A549 (cell line): ENCODE measurements at regions not wholly inside any gene's neighbourhood (a gene's known extent, or its start where the extent isn't known, plus 50 kb on each side); places are given as distances from the start of the nearest gene placed in this dataset.

Experiments
- ATAC-seq, 2 experiments: fragments of 200-7000 bp in 1 of 2; fragments of >200 bp in 1 of 2; cut with Nextera tagmentation in 1 of 2; cut with Tn5 transposase in 1 of 2; 3 replicates each; pipeline versions ENCODE4 v1.8.0 to v1.9.1; 2018 to 2020; ENCODE audit warnings: mild to moderate bottlenecking in 1 of 2, moderate library complexity in 1 of 2
- CTCF ChIA-PET: fragments of 300-600 bp; sonication (Branson Sonifier 250); formaldehyde crosslinking; extraction: SDS; loops from one replicate; lab custom pipeline; 2021; ENCODE audit warnings: antibody characterized with exemption, inconsistent platforms; lab: Yijun Ruan, JAX
- POLR2A ChIA-PET: fragments of 350-600 bp; formaldehyde crosslinking; extraction: SDS; loops from one replicate; lab custom pipeline; 2021; ENCODE audit warnings: antibody characterized with exemption, inconsistent platforms; lab: Yijun Ruan, JAX
- DNase-seq, 2 experiments: peaks; one replicate each; pipeline versions ENCODE4 v3.0.0 to v3.0.0-alpha.2; 2011 to 2016; ENCODE audit warnings: low read depth in 1 of 2, low spot score in 1 of 2
- FAIRE-seq: peaks from 2 replicates; lab custom pipeline; 2011; peaks lifted over from hg19 to GRCh38; lab: Jason Lieb, UNC
- H3K27ac ChIP-seq, 2 experiments: fragments of >200 bp; sonication (Bioruptor Twin); formaldehyde crosslinking; 3 replicates each; pipeline ENCODE4 v1.5.1; 2016 to 2017
- H3K4me1 ChIP-seq: fragments of >200 bp; sonication (Bioruptor Twin); formaldehyde crosslinking; 3 replicates; pipeline ENCODE4 v1.6.1; 2016
- H3K4me2 ChIP-seq: fragments of >200 bp; sonication (Bioruptor Twin); formaldehyde crosslinking; 3 replicates; pipeline ENCODE4 v1.6.1; 2016
- H3K4me3 ChIP-seq: fragments of >200 bp; sonication (Bioruptor Twin); formaldehyde crosslinking; 3 replicates; pipeline ENCODE4 v1.5.1; 2016
- H3K9me3 ChIP-seq: fragments of >200 bp; sonication (Bioruptor Twin); formaldehyde crosslinking; 3 replicates; pipeline ENCODE4 v1.6.1; 2016
- BHLHE40 ChIP-seq: IDR thresholded peaks from 2 replicates; pipeline ENCODE4 v1.6.1; 2012; ENCODE audit warnings: low read depth, low read length, inconsistent platforms
- CBX8 ChIP-seq: fragments of 200-600 bp; sonication (generic); IDR thresholded peaks from 2 replicates; pipeline ENCODE4 v1.6.1; 2016
- CHD2 ChIP-seq: fragments of 150-350 bp; IDR thresholded peaks from 2 replicates; pipeline ENCODE4 v1.6.1; 2014; ENCODE audit warnings: low read length; ENCODE audit not compliant: partially characterized antibody
- CTCF ChIP-seq: fragments of >200 bp; sonication (Bioruptor Twin); formaldehyde crosslinking; IDR thresholded peaks from 3 replicates; pipeline ENCODE4 v1.5.1; 2016
- E2F6 ChIP-seq: IDR thresholded peaks from 2 replicates; pipeline ENCODE4 v1.6.1; 2012; ENCODE audit warnings: low read depth, borderline replicate concordance
- EHF ChIP-seq: fragments of 250-450 bp; sonication (Bioruptor Pico); IDR thresholded peaks from 2 replicates; pipeline ENCODE4 v1.5.0; 2020; ENCODE audit warnings: mild to moderate bottlenecking
- EHMT2 ChIP-seq: fragments of 200-600 bp; sonication (generic); IDR thresholded peaks from 2 replicates; pipeline ENCODE4 v1.6.1; 2016; ENCODE audit warnings: antibody characterized with exemption, low read depth, mild to moderate bottlenecking, moderate library complexity
- ELK1 ChIP-seq: fragments of 150-350 bp; IDR thresholded peaks from 2 replicates; pipeline ENCODE4 v1.6.1; 2014; ENCODE audit warnings: low read depth, mild to moderate bottlenecking, low read length
- ESRRA ChIP-seq: fragments of 150-350 bp; IDR thresholded peaks from 2 replicates; pipeline ENCODE4 v1.6.1; 2014; ENCODE audit warnings: mild to moderate bottlenecking, low read length, borderline replicate concordance
- HDAC2 ChIP-seq: fragments of 200-600 bp; sonication (generic); IDR thresholded peaks from 2 replicates; pipeline ENCODE4 v1.6.1; 2016
- HEYL ChIP-seq: fragments of 250-450 bp; sonication (Bioruptor Pico); IDR thresholded peaks from 2 replicates; pipeline ENCODE4 v1.8.0; 2021; ENCODE audit warnings: mild to moderate bottlenecking, moderate library complexity
- HOXA7 ChIP-seq: fragments of 250-450 bp; sonication (Bioruptor Pico); IDR thresholded peaks from 2 replicates; pipeline ENCODE4 v1.5.0; 2020; ENCODE audit warnings: mild to moderate bottlenecking, moderate library complexity
- HOXB13 ChIP-seq: fragments of 250-450 bp; sonication (Bioruptor Pico); IDR thresholded peaks from 2 replicates; pipeline ENCODE4 v1.5.0; 2020; ENCODE audit warnings: low read depth, mild to moderate bottlenecking, moderate library complexity
- JUNB ChIP-seq: fragments of >200 bp; sonication (Bioruptor Twin); formaldehyde crosslinking; IDR thresholded peaks from 2 replicates; pipeline ENCODE4 v1.6.1; 2016
- KDM1A ChIP-seq: fragments of 200-600 bp; sonication (generic); IDR thresholded peaks from 2 replicates; pipeline ENCODE4 v1.6.1; 2016; ENCODE audit warnings: low read depth, mild to moderate bottlenecking
- MYC ChIP-seq: IDR thresholded peaks from 2 replicates; pipeline ENCODE4 v1.6.1; 2012; ENCODE audit warnings: mild to moderate bottlenecking, inconsistent platforms, low read length, improper control_type of control experiment, borderline replicate concordance
- PBX3 ChIP-seq: IDR thresholded peaks from 2 replicates; pipeline ENCODE4 v1.6.1; 2012
- PHF8 ChIP-seq: fragments of 200-600 bp; sonication (generic); IDR thresholded peaks from 2 replicates; pipeline ENCODE4 v1.6.1; 2016; ENCODE audit warnings: low read depth, mild to moderate bottlenecking, antibody characterized with exemption, moderate library complexity, borderline replicate concordance
- POLR2AphosphoS2 ChIP-seq: conservative IDR thresholded peaks from 2 replicates; pipeline ENCODE4 v1.6.1; 2012; ENCODE audit warnings: low read length, improper control_type of control experiment, inconsistent platforms
- RAD21 ChIP-seq, 2 experiments: fragments of >200 bp in 1 of 2; sonication (Bioruptor Twin) in 1 of 2; formaldehyde crosslinking in 1 of 2; IDR thresholded peaks in 1 of 2; conservative IDR thresholded peaks in 1 of 2; 2 replicates in 1 of 2; 3 replicates in 1 of 2; pipeline ENCODE4 v1.6.1; 2012 to 2018; ENCODE audit warnings: inconsistent platforms in 1 of 2
- RCOR1 ChIP-seq: fragments of 150-350 bp; IDR thresholded peaks from 2 replicates; pipeline ENCODE4 v1.6.1; 2014; ENCODE audit warnings: antibody characterized with exemption, low read length, low read depth
- SREBF2 ChIP-seq: fragments of 450-650 bp; IDR thresholded peaks from 2 replicates; pipeline ENCODE4 v1.6.1; 2014; ENCODE audit warnings: mild to moderate bottlenecking, moderate library complexity
- TP53 ChIP-seq: fragments of 250-450 bp; sonication (Bioruptor Pico); IDR thresholded peaks from 2 replicates; pipeline ENCODE4 v1.5.0; 2021; ENCODE audit warnings: mild to moderate bottlenecking, moderate library complexity
- ZC3H11A ChIP-seq: fragments of 450-650 bp; IDR thresholded peaks from 2 replicates; pipeline ENCODE4 v1.6.1; 2014; ENCODE audit warnings: antibody characterized with exemption, mild to moderate bottlenecking
- ZFP36 ChIP-seq: fragments of 450-650 bp; IDR thresholded peaks from 2 replicates; pipeline ENCODE4 v1.6.1; 2014; ENCODE audit warnings: borderline replicate concordance; ENCODE audit not compliant: partially characterized antibody
- WGBS: methylation state at CpG from one replicate; pipeline ENCODE4 v1.1.6; 2017; ENCODE audit errors: missing lambda C conversion rate; 5-methylcytosine and 5-hydroxymethylcytosine counted together

- Histone ChIP-seq H3K4me2 (no peak overlapping the region), H3K9me3 (no peaks in the 10 kb centered on the region), H3K4me3 (no peak overlapping the region), H3K27ac (no peak overlapping the region), H3K4me1 (no peaks in the 10 kb centered on the region)
- TF ChIP-seq ZFP36 = no peak
- TF ChIP-seq E2F6 = no peak
- no peak for TF ChIP-seq SREBF2
- TF ChIP-seq PHF8 = no peak
- TF ChIP-seq EHF (CRISPR knock-in tag) = no peak
- TF ChIP-seq ZC3H11A = no peak
- no peak for TF ChIP-seq JUNB
- TF ChIP-seq PBX3 = no peak
- no peak for TF ChIP-seq CHD2
- no peak for TF ChIP-seq EHMT2
- no peak for TF ChIP-seq ELK1
- CTCF ChIA-PET = no interaction called here
- WGBS = 85% methylated on average over 3 of the region's 3 CpGs
- no peak for ATAC-seq
- DNase-seq = no peak
- POLR2A ChIA-PET = no interaction called here
- FAIRE-seq = no peak
Observed at GRCh38 chr4:137922721-137923120, 319.4 kb downstream of the SLC7A11 start.

GRCh38 chr4:137909529-137910309 lies 332.4 kb downstream of the SLC7A11 start:
- H3K4me1 ChIP-seq = no peaks in the 10 kb centered on the region
- H3K4me3 ChIP-seq = no peak overlapping the region
- H3K27ac ChIP-seq = no peak overlapping the region
- ChIA-PET POLR2A (no interaction called here), CTCF (no interaction called here)
- TF ChIP-seq TP53 (CRISPR knock-in tag) = no peak
- TF ChIP-seq HOXA7 (CRISPR knock-in tag) = no peak
- 66% methylated on average over 8 of the region's 8 CpGs for WGBS
- H3K4me2 ChIP-seq = no peak overlapping the region
- ATAC-seq = no peak
- no peak for FAIRE-seq
- no peaks in the 10 kb centered on the region for H3K9me3 ChIP-seq
- no peak for DNase-seq

- CTCF ChIA-PET = no interaction called here
- H3K4me3 ChIP-seq = no peak overlapping the region
- WGBS = 67% methylated on average over 4 of the region's 4 CpGs
- no peak for TF ChIP-seq CBX8
- no peak for FAIRE-seq
- no peaks in the 10 kb centered on the region for H3K9me3 ChIP-seq
- no peaks in the 10 kb centered on the region for H3K4me1 ChIP-seq
- POLR2A ChIA-PET = no interaction called here
- no peak overlapping the region for H3K27ac ChIP-seq
- H3K4me2 ChIP-seq = no peak overlapping the region
- DNase-seq = no peak
- no peak for ATAC-seq
Observed at GRCh38 chr4:137905930-137906329, 336.2 kb downstream of the SLC7A11 start.

- Histone ChIP-seq H3K27ac (no peak overlapping the region), H3K9me3 (no peaks in the 10 kb centered on the region), H3K4me2 (no peak overlapping the region), H3K4me3 (no peak overlapping the region), H3K4me1 (no peaks in the 10 kb centered on the region)
- WGBS = 10% methylated on average over 1 of the region's 1 CpG
- TF ChIP-seq CHD2 (no peak), E2F6 (no peak), ESRRA (no peak), RCOR1 (no peak), CTCF (no peak), HOXB13 (no peak), BHLHE40 (no peak), POLR2AphosphoS2 (no peak), SREBF2 (no peak), ZC3H11A (no peak), RAD21 (conservative IDR thresholded peaks at IDR 0.05 in 1 of 2, IDR thresholded peaks at IDR 0.05 in 1 of 2) (no peak), MYC (no peak), HEYL (CRISPR knock-in tag) (no peak), ZFP36 (no peak), PHF8 (no peak), KDM1A (no peak), HDAC2 (no peak)
- ChIA-PET CTCF (no interaction called here), POLR2A (no interaction called here)
- FAIRE-seq = no peak
- ATAC-seq = no peak
- no peak for DNase-seq
Observed at GRCh38 chr4:137901114-137901513, 341.0 kb downstream of the SLC7A11 start.
